Adrenal gland (tissue), 9 donors: ENCODE measurements at regions not wholly inside any gene's neighbourhood (a gene's known extent, or its start where the extent isn't known, plus 50 kb on each side); places are given as distances from the start of the nearest gene placed in this dataset.

Experiments
- DNase-seq, 7 donors: peaks; one replicate each; pipeline ENCODE4 v3.0.0-alpha.2; 2019 to 2020
- H3K27ac ChIP-seq, 5 donors: fragments of 200-600 bp; sonication (generic) in 4 of 5; 1 replicate in 3 of 5; 2 replicates in 2 of 5; pipeline versions ENCODE4 v1.5.1 to v1.8.0; 2016 to 2020; ENCODE audit warnings: mild to moderate bottlenecking in 1 of 5
- H3K27me3 ChIP-seq: fragments of 200-600 bp; 2 replicates; pipeline ENCODE4 v1.8.0; 2021
- H3K36me3 ChIP-seq, 2 donors: fragments of 200-600 bp; replicated peaks in 1 of 2; 1 replicate in 1 of 2; 2 replicates in 1 of 2; pipeline versions ENCODE4 v1.5.1 to v1.8.0; 2018 to 2022
- H3K4me1 ChIP-seq, 2 donors: fragments of 200-600 bp; replicated peaks in 1 of 2; 1 replicate in 1 of 2; 2 replicates in 1 of 2; pipeline versions ENCODE4 v1.5.1 to v1.8.0; 2018 to 2021
- H3K4me3 ChIP-seq, 4 donors: fragments of 200-600 bp; sonication (generic) in 3 of 4; one replicate each; pipeline ENCODE4 v1.5.1; 2016 to 2018
- H3K9me3 ChIP-seq, 3 donors: fragments of 200-600 bp; sonication (generic) in 1 of 3; replicated peaks in 1 of 3; 1 replicate in 2 of 3; 2 replicates in 1 of 3; pipeline versions ENCODE4 v1.5.1 to v1.8.0; 2016 to 2021
- CTCF ChIP-seq, 6 experiments: fragments of 450-650 bp in 4 of 6; fragments of 200-600 bp in 2 of 6; sonication (generic) in 1 of 6; IDR thresholded peaks; 1 replicate in 5 of 6; 2 replicates in 1 of 6; pipeline versions ENCODE4 v1.5.1 to v1.8.0; 2016 to 2021; ENCODE audit warnings: antibody characterized with exemption in 6 of 6, mild to moderate bottlenecking in 2 of 6, moderate library complexity in 1 of 6
- POLR2A ChIP-seq, 2 donors: fragments of 450-650 bp; IDR thresholded peaks; one replicate each; pipeline ENCODE4 v1.6.1; 2017; ENCODE audit warnings: antibody characterized with exemption in 2 of 2, mild to moderate bottlenecking in 2 of 2, moderate library complexity in 1 of 2
- WGBS, 4 donors: extraction: QIAGEN DNeasy Blood & Tissue Kit in 2 of 4; methylation state at CpG; one replicate each; pipeline versions ENCODE4 v1.1.5 to v1.1.7; 2013 to 2017; 5-methylcytosine and 5-hydroxymethylcytosine counted together
- intact Hi-C, 2 donors: fragments of 100-400 bp; cut with DNase I; formaldehyde crosslinking; loops; one replicate each; pipeline versions ENCODE4 v1.14.1 to v1.15.0; 2022 to 2023
- donor health status: healthy with polysubstance abuse.
- donor health status: Bipolar disorder and iron deficiency.
- donor health status: DM: yes; HTN: yes; CAD: no.
- donor health status: DM: no; HTN: no; CAD: no.
- donor health status: DM: no; HTN: no; CAD: no.

DNA sequence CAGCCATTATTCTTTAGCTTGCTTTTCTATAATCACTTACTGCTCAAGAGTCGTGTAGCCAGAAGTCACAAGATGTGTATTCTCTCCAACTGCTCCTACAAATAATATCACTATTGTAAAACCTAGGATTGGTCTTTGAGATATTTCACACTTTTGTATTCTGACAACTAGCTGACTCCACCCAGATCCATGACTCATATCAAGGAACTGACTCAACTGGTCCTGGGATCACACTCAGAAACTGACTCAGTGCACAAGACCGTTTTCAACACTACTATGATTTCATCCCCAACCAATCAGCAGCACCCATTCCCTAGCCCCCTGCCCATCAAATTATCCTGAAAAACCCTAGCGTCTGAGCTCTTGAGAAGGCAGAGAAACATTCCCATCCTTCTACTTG is 56.5 kb upstream of the ORC5 start:
- WGBS, 4 donors = 67 to 78% (median 72%) methylated on average over 3 of the region's 3 CpGs
- Histone ChIP-seq H3K9me3 (no peaks in the 10 kb centered on the region), H3K4me1 (no peaks in the 10 kb centered on the region), H3K27ac (no peak overlapping the region), H3K36me3 (no peaks in the 10 kb centered on the region), H3K27me3 (peaks cover 3% of the 10 kb centered on the region), H3K4me3 (no peak overlapping the region)
- intact Hi-C loops = no loop called here
- TF ChIP-seq POLR2A (IDR thresholded peaks at IDR 0.05) (no peak), CTCF (IDR thresholded peaks at IDR 0.05) (no peak)
- DNase-seq = no peak

DNA sequence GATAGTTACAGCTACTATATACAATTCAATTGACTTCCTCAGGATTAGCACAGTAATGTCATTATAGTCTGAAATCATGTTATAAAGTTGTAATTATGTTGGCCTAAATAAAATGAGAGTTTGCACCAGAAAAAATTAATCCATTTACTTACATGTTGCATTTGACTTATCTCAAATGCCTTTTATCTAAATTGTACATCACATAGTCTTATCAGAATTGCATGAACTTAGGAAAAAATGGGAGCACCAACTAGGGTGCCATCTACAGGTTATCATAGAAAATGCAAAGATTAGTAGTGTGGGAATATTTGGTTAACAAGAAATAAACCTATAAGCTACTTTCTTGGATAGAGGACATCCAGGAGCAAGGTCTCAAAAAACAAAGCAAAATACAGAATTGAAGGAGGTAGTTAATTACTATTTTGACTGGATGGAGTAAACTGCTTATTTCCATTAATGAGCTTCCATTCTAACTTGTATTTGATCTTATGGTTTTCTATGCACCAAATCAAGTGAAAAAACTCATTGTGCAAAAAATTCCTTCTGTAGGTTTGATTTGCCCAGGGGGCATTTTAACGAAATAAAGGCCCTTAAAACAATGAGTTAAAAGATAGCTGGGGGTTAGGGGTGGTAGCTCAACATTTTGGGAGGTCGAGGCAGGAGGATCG is 60.0 kb upstream of the ORC5 start:
- H3K9me3 ChIP-seq = no peaks in the 10 kb centered on the region
- no peak overlapping the region for H3K4me3 ChIP-seq
- no peak for DNase-seq
- peaks cover 3% of the 10 kb centered on the region for H3K27me3 ChIP-seq
- H3K36me3 ChIP-seq = no peaks in the 10 kb centered on the region
- H3K4me1 ChIP-seq = no peaks in the 10 kb centered on the region
- TF ChIP-seq POLR2A (IDR thresholded peaks at IDR 0.05) = no peak
- peak; percentile 23 to 47 (median 36) for TF ChIP-seq CTCF (IDR thresholded peaks at IDR 0.05)
- H3K27ac ChIP-seq = no peak overlapping the region
- intact Hi-C loops = no loop called here
- WGBS, 4 donors = 43 to 59% (median 50%) methylated on average over 3 of the region's 3 CpGs

GRCh38 chr7:104271948-104272347 is 56.5 kb upstream of the LHFPL3 start:
- Histone ChIP-seq H3K9me3 (no peaks in the 10 kb centered on the region), H3K27ac (no peak overlapping the region), H3K4me1 (no peaks in the 10 kb centered on the region), H3K36me3 (no peaks in the 10 kb centered on the region), H3K27me3 (peaks cover 3% of the 10 kb centered on the region), H3K4me3 (no peak overlapping the region)
- intact Hi-C loops = no loop called here
- DNase-seq = no peak
- 65 to 75% (median 69%) methylated on average over 2 of the region's 2 CpGs for WGBS, 4 donors
- TF ChIP-seq CTCF (IDR thresholded peaks at IDR 0.05) (no peak), POLR2A (IDR thresholded peaks at IDR 0.05) (no peak)

- peak in 3 of 7 donors; percentile 7 to 15 (median 14) for DNase-seq
Observed at GRCh38 chr7:104272767-104273384, 55.5 kb upstream of the LHFPL3 start.

More at GRCh38 chr7:104272767-104273384, 55.5 kb upstream of the LHFPL3 start:
- Histone ChIP-seq H3K27me3 (no peaks in the 10 kb centered on the region), H3K4me1 (no peaks in the 10 kb centered on the region), H3K36me3 (no peaks in the 10 kb centered on the region), H3K27ac (no peak overlapping the region), H3K4me3 (no peak overlapping the region), H3K9me3 (no peaks in the 10 kb centered on the region)
- intact Hi-C loops = no loop called here
- TF ChIP-seq CTCF (IDR thresholded peaks at IDR 0.05) = peak; percentile 35 to 60 (median 42)
- no peak for TF ChIP-seq POLR2A (IDR thresholded peaks at IDR 0.05)
- 75 to 83% (median 81%) methylated on average over 5 of the region's 5 CpGs for WGBS, 4 donors
